HEK293 (cell line): ENCODE measurements at regions not wholly inside any gene's neighbourhood (a gene's known extent, or its start where the extent isn't known, plus 50 kb on each side); places are given as distances from the start of the nearest gene placed in this dataset.

Source experiments
- GLIS1 ChIP-seq: fragments of 450-650 bp; formaldehyde crosslinking; IDR thresholded peaks from 2 replicates; pipeline ENCODE4 v1.5.1; 2016; ENCODE audit warnings: missing biosample characterization, missing genetic modification characterization
- HOXD13 ChIP-seq: sonication (generic); formaldehyde crosslinking; IDR thresholded peaks from 2 replicates; pipeline ENCODE4 v1.8.0; 2022; ENCODE audit warnings: missing genetic modification reagents, borderline replicate concordance
- KLF7 ChIP-seq: fragments of 450-650 bp; formaldehyde crosslinking; IDR thresholded peaks from 2 replicates; pipeline ENCODE4 v1.5.1; 2016; ENCODE audit warnings: missing biosample characterization, missing genetic modification characterization, borderline replicate concordance
- MZF1 ChIP-seq: fragments of 450-650 bp; formaldehyde crosslinking; IDR thresholded peaks from 2 replicates; pipeline ENCODE4 v1.5.1; 2017; ENCODE audit warnings: missing biosample characterization, missing genetic modification characterization, borderline replicate concordance
- OVOL3 ChIP-seq: fragments of 450-650 bp; formaldehyde crosslinking; IDR thresholded peaks from 2 replicates; pipeline ENCODE4 v1.5.1; 2016; ENCODE audit warnings: missing biosample characterization, missing genetic modification characterization
- SALL2 ChIP-seq: fragments of 450-650 bp; formaldehyde crosslinking; IDR thresholded peaks from 2 replicates; pipeline ENCODE4 v1.5.0; 2017; ENCODE audit warnings: missing biosample characterization, mild to moderate bottlenecking, missing genetic modification characterization, borderline replicate concordance
- TRIM28 ChIP-seq: IDR thresholded peaks from 2 replicates; pipeline ENCODE4 v1.6.1; 2011; ENCODE audit warnings: low read length, control low read depth, borderline replicate concordance
- ZBTB21 ChIP-seq: fragments of 450-650 bp; formaldehyde crosslinking; IDR thresholded peaks from 2 replicates; pipeline ENCODE4 v1.5.1; 2017; ENCODE audit warnings: missing biosample characterization, missing genetic modification characterization
- ZBTB48 ChIP-seq: fragments of 450-650 bp; formaldehyde crosslinking; IDR thresholded peaks from 2 replicates; pipeline ENCODE4 v1.5.1; 2016; ENCODE audit warnings: missing biosample characterization, missing genetic modification characterization
- ZBTB8A ChIP-seq: fragments of 450-650 bp; formaldehyde crosslinking; IDR thresholded peaks from 2 replicates; pipeline ENCODE4 v1.5.1; 2016; ENCODE audit warnings: missing biosample characterization, missing genetic modification characterization
- ZFHX2 ChIP-seq: fragments of 450-650 bp; formaldehyde crosslinking; conservative IDR thresholded peaks from 2 replicates; pipeline ENCODE4 v1.5.1; 2016; ENCODE audit warnings: missing biosample characterization, missing genetic modification characterization
- ZNF155 ChIP-seq: fragments of 450-650 bp; formaldehyde crosslinking; IDR thresholded peaks from 2 replicates; pipeline ENCODE4 v1.5.1; 2016; ENCODE audit warnings: missing biosample characterization, missing genetic modification characterization
- ZNF184 ChIP-seq: fragments of 450-650 bp; IDR thresholded peaks from 2 replicates; pipeline ENCODE4 v1.5.1; 2018; ENCODE audit warnings: missing biosample characterization, mild to moderate bottlenecking, missing genetic modification characterization
- ZNF221 ChIP-seq: fragments of 450-650 bp; formaldehyde crosslinking; IDR thresholded peaks from 2 replicates; pipeline ENCODE4 v1.5.1; 2017; ENCODE audit warnings: missing biosample characterization, missing genetic modification characterization, borderline replicate concordance
- ZNF223 ChIP-seq: fragments of 450-650 bp; formaldehyde crosslinking; IDR thresholded peaks from 2 replicates; pipeline ENCODE4 v1.5.1; 2016; ENCODE audit warnings: missing biosample characterization, missing genetic modification characterization
- ZNF366 ChIP-seq: fragments of 450-650 bp; formaldehyde crosslinking; conservative IDR thresholded peaks from 2 replicates; pipeline ENCODE4 v1.5.1; 2016; ENCODE audit warnings: missing biosample characterization, missing genetic modification characterization
- ZNF394 ChIP-seq: fragments of 450-650 bp; formaldehyde crosslinking; IDR thresholded peaks from 2 replicates; pipeline ENCODE4 v1.5.1; 2016; ENCODE audit warnings: missing biosample characterization, missing genetic modification characterization, mild to moderate bottlenecking, moderate library complexity, borderline replicate concordance
- ZNF561 ChIP-seq: fragments of 450-650 bp; IDR thresholded peaks from 2 replicates; pipeline ENCODE4 v1.5.1; 2018; ENCODE audit warnings: missing biosample characterization, missing genetic modification characterization, borderline replicate concordance
- ZNF600 ChIP-seq: fragments of 450-650 bp; formaldehyde crosslinking; IDR thresholded peaks from 2 replicates; pipeline ENCODE4 v1.5.1; 2016; ENCODE audit warnings: missing biosample characterization, missing genetic modification characterization
- ZNF623 ChIP-seq: fragments of 450-650 bp; formaldehyde crosslinking; IDR thresholded peaks from 2 replicates; pipeline ENCODE4 v1.5.1; 2016; ENCODE audit warnings: missing biosample characterization, missing genetic modification characterization
- ZNF670 ChIP-seq: fragments of 450-650 bp; formaldehyde crosslinking; IDR thresholded peaks from 2 replicates; pipeline ENCODE4 v1.5.1; 2016; ENCODE audit warnings: missing biosample characterization, missing genetic modification characterization, low read depth
- ZNF777 ChIP-seq: fragments of 450-650 bp; formaldehyde crosslinking; IDR thresholded peaks from 2 replicates; pipeline ENCODE4 v1.5.1; 2017; ENCODE audit warnings: missing biosample characterization, missing genetic modification characterization, borderline replicate concordance
- TF ChIP-seq, protein P1 (sequence below): fragments of 450-650 bp; formaldehyde crosslinking; IDR thresholded peaks from 2 replicates; pipeline ENCODE4 v1.5.1; 2016; ENCODE audit warnings: missing biosample characterization, missing genetic modification characterization
- TF ChIP-seq, protein P2 (sequence below): fragments of 450-650 bp; formaldehyde crosslinking; IDR thresholded peaks from 2 replicates; pipeline ENCODE4 v1.5.1; 2017; ENCODE audit warnings: missing biosample characterization, missing genetic modification characterization
- TF ChIP-seq, protein P3 (sequence below): fragments of 450-650 bp; formaldehyde crosslinking; IDR thresholded peaks from 2 replicates; pipeline ENCODE4 v1.5.1; 2016; ENCODE audit warnings: missing biosample characterization, missing genetic modification characterization
- TF ChIP-seq, protein P4 (sequence below): fragments of 450-650 bp; formaldehyde crosslinking; IDR thresholded peaks from 2 replicates; pipeline ENCODE4 v1.5.1; 2017; ENCODE audit warnings: missing biosample characterization, missing genetic modification characterization
- TF ChIP-seq, protein P5 (sequence below): fragments of 450-650 bp; formaldehyde crosslinking; IDR thresholded peaks from 2 replicates; pipeline ENCODE4 v1.5.1; 2016; ENCODE audit warnings: missing biosample characterization, missing genetic modification characterization, low read depth
- TF ChIP-seq, protein P6 (sequence below): fragments of 450-650 bp; formaldehyde crosslinking; IDR thresholded peaks from 2 replicates; pipeline ENCODE4 v1.5.1; 2016; ENCODE audit warnings: missing biosample characterization, missing genetic modification characterization, low read depth
- TF ChIP-seq, protein P7 (sequence below): fragments of 450-650 bp; formaldehyde crosslinking; IDR thresholded peaks from 2 replicates; pipeline ENCODE4 v1.5.0; 2017; ENCODE audit warnings: missing biosample characterization, missing genetic modification characterization, borderline replicate concordance

DNA sequence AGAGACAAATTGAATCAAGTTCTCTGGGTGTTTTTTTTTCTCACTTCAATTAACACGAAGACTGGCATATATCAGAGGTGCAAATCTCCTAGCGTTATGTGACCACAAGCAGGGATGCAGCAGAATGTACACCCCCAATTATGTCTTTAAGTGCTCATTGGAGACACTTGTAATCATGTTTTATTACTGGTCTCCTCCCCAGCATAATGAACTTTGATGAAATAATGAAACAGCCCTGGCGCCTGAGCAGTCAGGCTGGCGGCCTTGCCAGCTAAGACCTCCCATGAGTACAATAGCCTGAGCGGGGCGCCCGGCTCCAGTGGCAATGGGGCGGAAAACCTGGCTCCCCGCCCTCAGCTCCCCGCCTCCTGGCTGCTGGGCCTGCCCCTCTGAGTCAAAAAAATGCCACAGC, 209.4 kb upstream of the MSX2 start (continued):
- TF ChIP-seq ZBTB21 (tag by site-specific recombination) (peak; percentile 51), GLIS1 (tag by site-specific recombination) (peak; percentile 95), ZNF623 (tag by site-specific recombination) (no peak), OVOL3 (tag by site-specific recombination) (peak; percentile 90), ZFHX2 (tag by site-specific recombination) (no peak), MZF1 (tag by site-specific recombination) (peak; percentile 66; the same call in 1 of the 2 replicates), ZNF221 (tag by site-specific recombination) (no peak), ZNF155 (no peak), ZNF366 (tag by site-specific recombination) (0 out of 2 replicates have a peak, but pooled peaks have one; percentile 43), ZNF777 (tag by site-specific recombination) (no peak), HOXD13 (CRISPR knock-in tag) (no peak), ZNF223 (no peak), KLF7 (tag by site-specific recombination) (peak; percentile 77; the same call in 1 of the 2 replicates), SALL2 (no peak), ZNF394 (tag by site-specific recombination) (no peak), ZNF600 (tag by site-specific recombination) (0 out of 2 replicates have a peak, but pooled peaks have one; percentile 21), ZNF561 (peak; percentile 91; the same call in 1 of the 2 replicates), ZBTB48 (tag by site-specific recombination) (no peak), ZNF670 (tag by site-specific recombination) (no peak), TRIM28 (peak; percentile 72; the same call in 1 of the 2 replicates), ZNF184 (peak; percentile 89), ZBTB8A (tag by site-specific recombination) (peak; percentile 91)
- TF ChIP-seq, protein P1, sequence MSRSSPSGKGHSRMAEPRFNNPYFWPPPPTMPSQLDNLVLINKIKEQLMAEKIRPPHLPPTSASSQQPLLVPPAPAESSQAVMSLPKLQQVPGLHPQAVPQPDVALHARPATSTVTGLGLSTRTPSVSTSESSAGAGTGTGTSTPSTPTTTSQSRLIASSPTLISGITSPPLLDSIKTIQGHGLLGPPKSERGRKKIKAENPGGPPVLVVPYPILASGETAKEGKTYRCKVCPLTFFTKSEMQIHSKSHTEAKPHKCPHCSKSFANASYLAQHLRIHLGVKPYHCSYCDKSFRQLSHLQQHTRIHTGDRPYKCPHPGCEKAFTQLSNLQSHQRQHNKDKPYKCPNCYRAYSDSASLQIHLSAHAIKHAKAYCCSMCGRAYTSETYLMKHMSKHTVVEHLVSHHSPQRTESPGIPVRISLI (tag by site-specific recombination), result no peak
- TF ChIP-seq, protein P2, sequence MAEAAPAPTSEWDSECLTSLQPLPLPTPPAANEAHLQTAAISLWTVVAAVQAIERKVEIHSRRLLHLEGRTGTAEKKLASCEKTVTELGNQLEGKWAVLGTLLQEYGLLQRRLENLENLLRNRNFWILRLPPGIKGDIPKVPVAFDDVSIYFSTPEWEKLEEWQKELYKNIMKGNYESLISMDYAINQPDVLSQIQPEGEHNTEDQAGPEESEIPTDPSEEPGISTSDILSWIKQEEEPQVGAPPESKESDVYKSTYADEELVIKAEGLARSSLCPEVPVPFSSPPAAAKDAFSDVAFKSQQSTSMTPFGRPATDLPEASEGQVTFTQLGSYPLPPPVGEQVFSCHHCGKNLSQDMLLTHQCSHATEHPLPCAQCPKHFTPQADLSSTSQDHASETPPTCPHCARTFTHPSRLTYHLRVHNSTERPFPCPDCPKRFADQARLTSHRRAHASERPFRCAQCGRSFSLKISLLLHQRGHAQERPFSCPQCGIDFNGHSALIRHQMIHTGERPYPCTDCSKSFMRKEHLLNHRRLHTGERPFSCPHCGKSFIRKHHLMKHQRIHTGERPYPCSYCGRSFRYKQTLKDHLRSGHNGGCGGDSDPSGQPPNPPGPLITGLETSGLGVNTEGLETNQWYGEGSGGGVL (tag by site-specific recombination), result no peak
- TF ChIP-seq, protein P3, sequence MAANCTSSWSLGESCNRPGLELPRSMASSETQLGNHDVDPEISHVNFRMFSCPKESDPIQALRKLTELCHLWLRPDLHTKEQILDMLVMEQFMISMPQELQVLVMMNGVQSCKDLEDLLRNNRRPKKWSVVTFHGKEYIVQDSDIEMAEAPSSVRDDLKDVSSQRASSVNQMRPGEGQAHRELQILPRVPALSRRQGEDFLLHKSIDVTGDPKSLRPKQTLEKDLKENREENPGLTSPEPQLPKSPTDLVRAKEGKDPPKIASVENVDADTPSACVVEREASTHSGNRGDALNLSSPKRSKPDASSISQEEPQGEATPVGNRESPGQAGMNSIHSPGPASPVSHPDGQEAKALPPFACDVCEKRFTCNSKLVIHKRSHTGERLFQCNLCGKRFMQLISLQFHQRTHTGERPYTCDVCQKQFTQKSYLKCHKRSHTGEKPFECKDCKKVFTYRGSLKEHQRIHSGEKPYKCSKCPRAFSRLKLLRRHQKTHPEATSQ (tag by site-specific recombination), result 0 out of 2 replicates have a peak, but pooled peaks have one; percentile 17
- TF ChIP-seq, protein P4, sequence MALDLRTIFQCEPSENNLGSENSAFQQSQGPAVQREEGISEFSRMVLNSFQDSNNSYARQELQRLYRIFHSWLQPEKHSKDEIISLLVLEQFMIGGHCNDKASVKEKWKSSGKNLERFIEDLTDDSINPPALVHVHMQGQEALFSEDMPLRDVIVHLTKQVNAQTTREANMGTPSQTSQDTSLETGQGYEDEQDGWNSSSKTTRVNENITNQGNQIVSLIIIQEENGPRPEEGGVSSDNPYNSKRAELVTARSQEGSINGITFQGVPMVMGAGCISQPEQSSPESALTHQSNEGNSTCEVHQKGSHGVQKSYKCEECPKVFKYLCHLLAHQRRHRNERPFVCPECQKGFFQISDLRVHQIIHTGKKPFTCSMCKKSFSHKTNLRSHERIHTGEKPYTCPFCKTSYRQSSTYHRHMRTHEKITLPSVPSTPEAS (tag by site-specific recombination), result 0 out of 2 replicates have a peak, but pooled peaks have one; percentile 29
- TF ChIP-seq, protein P5, sequence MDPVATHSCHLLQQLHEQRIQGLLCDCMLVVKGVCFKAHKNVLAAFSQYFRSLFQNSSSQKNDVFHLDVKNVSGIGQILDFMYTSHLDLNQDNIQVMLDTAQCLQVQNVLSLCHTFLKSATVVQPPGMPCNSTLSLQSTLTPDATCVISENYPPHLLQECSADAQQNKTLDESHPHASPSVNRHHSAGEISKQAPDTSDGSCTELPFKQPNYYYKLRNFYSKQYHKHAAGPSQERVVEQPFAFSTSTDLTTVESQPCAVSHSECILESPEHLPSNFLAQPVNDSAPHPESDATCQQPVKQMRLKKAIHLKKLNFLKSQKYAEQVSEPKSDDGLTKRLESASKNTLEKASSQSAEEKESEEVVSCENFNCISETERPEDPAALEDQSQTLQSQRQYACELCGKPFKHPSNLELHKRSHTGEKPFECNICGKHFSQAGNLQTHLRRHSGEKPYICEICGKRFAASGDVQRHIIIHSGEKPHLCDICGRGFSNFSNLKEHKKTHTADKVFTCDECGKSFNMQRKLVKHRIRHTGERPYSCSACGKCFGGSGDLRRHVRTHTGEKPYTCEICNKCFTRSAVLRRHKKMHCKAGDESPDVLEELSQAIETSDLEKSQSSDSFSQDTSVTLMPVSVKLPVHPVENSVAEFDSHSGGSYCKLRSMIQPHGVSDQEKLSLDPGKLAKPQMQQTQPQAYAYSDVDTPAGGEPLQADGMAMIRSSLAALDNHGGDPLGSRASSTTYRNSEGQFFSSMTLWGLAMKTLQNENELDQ (tag by site-specific recombination), result no peak
- TF ChIP-seq, protein P6, sequence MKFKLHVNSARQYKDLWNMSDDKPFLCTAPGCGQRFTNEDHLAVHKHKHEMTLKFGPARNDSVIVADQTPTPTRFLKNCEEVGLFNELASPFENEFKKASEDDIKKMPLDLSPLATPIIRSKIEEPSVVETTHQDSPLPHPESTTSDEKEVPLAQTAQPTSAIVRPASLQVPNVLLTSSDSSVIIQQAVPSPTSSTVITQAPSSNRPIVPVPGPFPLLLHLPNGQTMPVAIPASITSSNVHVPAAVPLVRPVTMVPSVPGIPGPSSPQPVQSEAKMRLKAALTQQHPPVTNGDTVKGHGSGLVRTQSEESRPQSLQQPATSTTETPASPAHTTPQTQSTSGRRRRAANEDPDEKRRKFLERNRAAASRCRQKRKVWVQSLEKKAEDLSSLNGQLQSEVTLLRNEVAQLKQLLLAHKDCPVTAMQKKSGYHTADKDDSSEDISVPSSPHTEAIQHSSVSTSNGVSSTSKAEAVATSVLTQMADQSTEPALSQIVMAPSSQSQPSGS (tag by site-specific recombination), result no peak
- TF ChIP-seq, protein P7, sequence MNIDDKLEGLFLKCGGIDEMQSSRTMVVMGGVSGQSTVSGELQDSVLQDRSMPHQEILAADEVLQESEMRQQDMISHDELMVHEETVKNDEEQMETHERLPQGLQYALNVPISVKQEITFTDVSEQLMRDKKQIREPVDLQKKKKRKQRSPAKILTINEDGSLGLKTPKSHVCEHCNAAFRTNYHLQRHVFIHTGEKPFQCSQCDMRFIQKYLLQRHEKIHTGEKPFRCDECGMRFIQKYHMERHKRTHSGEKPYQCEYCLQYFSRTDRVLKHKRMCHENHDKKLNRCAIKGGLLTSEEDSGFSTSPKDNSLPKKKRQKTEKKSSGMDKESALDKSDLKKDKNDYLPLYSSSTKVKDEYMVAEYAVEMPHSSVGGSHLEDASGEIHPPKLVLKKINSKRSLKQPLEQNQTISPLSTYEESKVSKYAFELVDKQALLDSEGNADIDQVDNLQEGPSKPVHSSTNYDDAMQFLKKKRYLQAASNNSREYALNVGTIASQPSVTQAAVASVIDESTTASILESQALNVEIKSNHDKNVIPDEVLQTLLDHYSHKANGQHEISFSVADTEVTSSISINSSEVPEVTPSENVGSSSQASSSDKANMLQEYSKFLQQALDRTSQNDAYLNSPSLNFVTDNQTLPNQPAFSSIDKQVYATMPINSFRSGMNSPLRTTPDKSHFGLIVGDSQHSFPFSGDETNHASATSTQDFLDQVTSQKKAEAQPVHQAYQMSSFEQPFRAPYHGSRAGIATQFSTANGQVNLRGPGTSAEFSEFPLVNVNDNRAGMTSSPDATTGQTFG (tag by site-specific recombination), result no peak
